ENCODE measurements at regions not wholly inside any gene's neighbourhood (a gene's known extent, or its start where the extent isn't known, plus 50 kb on each side); places are given as distances from the start of the nearest gene placed in this dataset.
"Not testable (repeated sequence)": the region's sequence is repeated elsewhere in the genome, so short reads cannot be mapped to it uniquely, and the experiment has no call there.

DNA sequence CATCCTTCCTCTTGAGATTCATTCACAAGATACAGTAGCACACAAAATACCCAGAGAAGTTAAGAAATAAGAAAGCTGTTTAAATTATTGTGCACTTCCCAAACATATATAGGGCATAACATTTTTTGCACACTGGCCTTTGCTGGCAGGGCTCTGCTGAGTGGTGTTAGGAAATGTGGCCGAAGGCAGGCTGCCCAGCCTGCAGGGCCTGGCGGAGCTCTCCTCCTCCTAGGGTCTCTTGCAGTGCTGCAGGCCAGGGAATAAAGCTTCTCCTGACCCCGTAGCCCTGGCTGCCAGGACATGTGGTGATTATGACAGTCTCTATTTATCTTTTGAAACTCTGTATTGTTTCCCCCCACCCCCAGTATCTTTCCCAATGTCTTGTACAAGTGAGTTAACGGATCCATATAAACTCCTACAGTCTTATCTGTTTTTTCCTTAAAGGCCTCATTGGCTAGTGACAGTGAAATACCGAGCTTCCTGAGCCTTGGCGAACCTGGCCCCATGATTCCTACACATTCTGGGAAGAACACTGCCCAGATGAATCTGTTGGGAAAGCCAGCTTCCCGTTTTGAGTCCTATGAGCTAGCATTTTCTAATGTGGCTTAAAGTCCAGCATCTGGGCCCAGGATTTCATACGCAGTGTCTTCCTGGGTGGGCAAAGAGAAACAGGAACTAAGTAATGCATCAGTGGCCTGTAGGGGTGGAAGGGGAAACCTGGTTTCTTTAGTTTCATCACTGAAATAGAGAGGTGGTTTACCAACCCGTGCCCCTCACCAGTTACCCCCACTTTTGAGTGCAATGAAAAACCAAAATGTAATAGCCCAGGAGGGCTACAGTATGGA lies 310.3 kb downstream of the BCL2L11 start:
- not testable (repeated sequence) for TF ChIP-seq CTCF (conservative IDR thresholded peaks at IDR 0.05; ENCODE audit: low read depth, low read length); EZH2 (IDR thresholded peaks at IDR 0.05; ENCODE audit: low read length, unreplicated experiment)

Measured in PC-3 (cell line).